Cardiac fibroblast (primary cell): ENCODE measurements at regions not wholly inside any gene's neighbourhood (a gene's known extent, or its start where the extent isn't known, plus 50 kb on each side); places are given as distances from the start of the nearest gene placed in this dataset.

ENCODE experiments used
- DNase-seq, 2 donors: peaks; one replicate each; pipeline versions ENCODE4 v3.0.0 to v3.0.0-alpha.2; 2010; ENCODE audit warnings: low read depth in 2 of 2
- H3K4me3 ChIP-seq, 2 donors: replicated peaks in 1 of 2; 1 replicate in 1 of 2; 2 replicates in 1 of 2; pipeline ENCODE4 v1.5.1; 2011; ENCODE audit warnings: low read depth in 2 of 2, low read length in 2 of 2, mild to moderate bottlenecking in 2 of 2, moderate library complexity in 1 of 2
- CTCF ChIP-seq: IDR thresholded peaks from one replicate; pipeline ENCODE4 v1.5.1; 2011; ENCODE audit warnings: low read depth, mild to moderate bottlenecking, low read length, inconsistent platforms

GRCh38 chr9:20028849-20029231 lies 240.0 kb upstream of the SLC24A2 start:
- no peak for DNase-seq
- TF ChIP-seq CTCF = no peak
- no peak overlapping the region for H3K4me3 ChIP-seq

DNA sequence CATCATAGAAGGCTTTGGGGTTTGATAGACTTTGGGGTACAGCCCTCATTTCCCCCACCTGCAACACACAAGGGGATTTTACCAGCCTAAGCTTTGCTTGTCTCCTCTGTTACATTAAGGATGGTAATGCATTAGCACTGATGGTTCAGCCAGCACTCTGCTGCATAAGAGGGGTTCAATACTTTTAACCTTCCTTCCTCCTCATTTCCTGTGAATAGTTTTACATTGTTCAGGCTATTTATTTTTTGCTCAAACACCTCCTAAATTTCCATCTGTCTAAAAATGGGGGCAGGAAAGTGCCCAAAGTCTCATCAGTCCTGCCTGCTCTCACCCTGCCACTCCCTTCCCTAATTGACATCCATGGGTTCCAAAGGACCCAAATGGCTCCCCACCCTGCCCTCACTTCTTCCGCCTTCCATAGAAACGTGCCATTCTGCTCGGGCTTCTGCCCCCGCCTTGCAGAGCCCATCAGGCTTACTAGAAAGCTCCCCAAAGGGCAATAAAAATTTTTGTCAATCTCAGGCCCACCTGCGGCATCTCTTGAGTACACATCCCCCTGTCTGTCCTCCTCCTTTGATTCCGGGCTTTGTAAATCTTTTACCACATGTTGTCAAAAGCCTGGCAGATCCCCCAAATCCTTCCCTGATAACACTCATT lies 239.5 kb upstream of the SLC24A2 start:
- TF ChIP-seq CTCF = no peak
- DNase-seq = no peak
- no peak overlapping the region for H3K4me3 ChIP-seq

GRCh38 chr9:20023961-20024571 lies 235.2 kb upstream of the SLC24A2 start:
- no peak for TF ChIP-seq CTCF
- no peak for DNase-seq
- H3K4me3 ChIP-seq = no peak overlapping the region

DNA sequence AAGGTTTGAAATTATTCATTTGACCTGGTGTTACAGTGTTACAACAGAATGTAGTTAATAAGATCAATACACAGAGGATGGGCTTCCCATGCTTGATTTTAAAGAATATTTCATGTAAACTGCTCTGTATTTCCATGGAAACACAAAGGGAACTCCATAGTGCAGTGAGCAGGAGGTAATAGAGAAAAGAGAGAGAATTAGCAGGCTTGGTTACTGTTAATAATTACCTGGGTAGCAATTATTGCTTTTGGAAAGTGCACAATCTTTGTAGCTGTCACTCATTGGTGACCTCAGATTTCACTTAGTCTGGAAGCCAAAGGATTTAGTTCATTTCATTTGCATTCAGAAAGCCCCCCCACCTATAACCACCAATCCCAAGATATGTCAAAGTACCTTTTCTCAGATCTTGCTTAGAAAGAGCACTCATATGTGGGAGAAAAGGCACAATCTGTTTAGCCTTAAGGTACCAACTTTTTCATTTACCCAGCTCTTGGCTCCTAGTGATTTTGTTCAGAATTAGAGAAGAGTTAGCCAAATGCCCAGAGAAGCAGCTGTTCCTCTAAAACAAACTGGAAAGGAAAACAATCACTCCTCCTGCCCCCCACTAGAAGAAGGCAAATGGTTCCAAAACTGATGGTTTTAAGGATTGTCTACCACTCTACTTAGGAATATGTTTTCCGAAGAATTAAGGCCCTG lies 234.5 kb upstream of the SLC24A2 start:
- DNase-seq = no peak
- no peak for TF ChIP-seq CTCF
- H3K4me3 ChIP-seq = no peak overlapping the region

GRCh38 chr9:20022410-20022809 lies 233.6 kb upstream of the SLC24A2 start:
- TF ChIP-seq CTCF = no peak
- peak; percentile 13 to 84 for DNase-seq

DNA sequence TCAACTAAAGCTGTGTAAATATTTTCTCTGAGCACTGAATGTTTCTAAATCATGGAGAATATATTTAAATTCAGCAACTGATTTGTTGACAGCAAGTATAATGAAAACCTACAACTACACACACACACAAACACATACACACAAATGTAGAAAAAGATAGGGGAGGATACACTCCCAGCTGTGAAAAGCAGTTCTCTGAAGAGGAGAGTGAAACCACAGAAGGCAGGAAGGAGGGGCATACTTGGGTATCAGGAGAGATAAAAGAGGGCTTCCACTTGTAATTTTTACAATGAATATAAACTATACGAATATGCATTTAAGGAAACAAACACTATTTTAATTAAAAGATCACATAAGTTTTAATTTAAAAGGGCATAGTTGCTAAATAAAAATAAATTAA lies 227.8 kb upstream of the SLC24A2 start:
- TF ChIP-seq CTCF = no peak
- no peak for DNase-seq
- H3K4me3 ChIP-seq = no peak overlapping the region

More at GRCh38 chr9:20022410-20022809, 233.6 kb upstream of the SLC24A2 start:
- H3K4me3 ChIP-seq = no peak overlapping the region
